H9 (cell line): ENCODE measurements at regions not wholly inside any gene's neighbourhood (a gene's known extent, or its start where the extent isn't known, plus 50 kb on each side); places are given as distances from the start of the nearest gene placed in this dataset.

Source experiments
- DNase-seq: peaks from one replicate; pipeline ENCODE4 v3.0.0-alpha.2; 2017
- H2AFZ ChIP-seq: one replicate; pipeline ENCODE4 v1.6.1; 2013; ENCODE audit warnings: mild to moderate bottlenecking, low read length, control low read depth, moderate library complexity
- H2AK5ac ChIP-seq: 2 replicates; pipeline ENCODE4 v1.6.1; 2013; ENCODE audit warnings: low read length, control low read depth, mixed read lengths; ENCODE audit not compliant: insufficient read length
- H2BK120ac ChIP-seq: one replicate; pipeline ENCODE4 v1.6.1; 2013; ENCODE audit warnings: low read depth, mild to moderate bottlenecking, low read length, control low read depth, inconsistent platforms; ENCODE audit not compliant: poor library complexity, severe bottlenecking
- H2BK12ac ChIP-seq: 2 replicates; pipeline ENCODE4 v1.6.1; 2013; ENCODE audit warnings: low read length, control low read depth, mixed read lengths, low read depth; ENCODE audit not compliant: insufficient read length
- H2BK15ac ChIP-seq: 2 replicates; pipeline ENCODE4 v1.6.1; 2013; ENCODE audit warnings: low read depth, low read length, control low read depth
- H2BK20ac ChIP-seq: one replicate; pipeline ENCODE4 v1.6.1; 2013; ENCODE audit warnings: low read depth, mild to moderate bottlenecking, low read length, control low read depth, inconsistent platforms; ENCODE audit not compliant: poor library complexity, severe bottlenecking
- H2BK5ac ChIP-seq: 2 replicates; pipeline ENCODE4 v1.6.1; 2013; ENCODE audit warnings: low read length, control low read depth, mixed read lengths; ENCODE audit not compliant: insufficient read length
- H3K14ac ChIP-seq: 2 replicates; pipeline ENCODE4 v1.6.1; 2013; ENCODE audit warnings: low read length, control low read depth; ENCODE audit not compliant: insufficient read depth
- H3K18ac ChIP-seq: 2 replicates; pipeline ENCODE4 v1.6.1; 2013; ENCODE audit warnings: low read depth, mild to moderate bottlenecking, mixed read lengths, low read length, control low read depth; ENCODE audit not compliant: insufficient read length
- H3K23ac ChIP-seq: 2 replicates; pipeline ENCODE4 v1.6.1; 2013; ENCODE audit warnings: low read length, control low read depth, mixed read lengths, low read depth; ENCODE audit not compliant: insufficient read length
- H3K23me2 ChIP-seq: 2 replicates; pipeline ENCODE4 v1.6.1; 2013; ENCODE audit warnings: low read depth, mild to moderate bottlenecking, mixed read lengths, low read length, control low read depth; ENCODE audit not compliant: insufficient read length, poor library complexity, severe bottlenecking
- H3K27ac ChIP-seq: 2 replicates; pipeline ENCODE4 v1.5.1; 2013; ENCODE audit warnings: low read length, control low read depth, mixed read lengths, low read depth; ENCODE audit not compliant: insufficient read length
- H3K27me3 ChIP-seq: 2 replicates; pipeline ENCODE4 v1.6.1; 2013; ENCODE audit warnings: low read length, control low read depth, inconsistent platforms; ENCODE audit not compliant: insufficient read depth
- H3K4ac ChIP-seq: 2 replicates; pipeline ENCODE4 v1.6.1; 2013; ENCODE audit warnings: low read depth, mild to moderate bottlenecking, control low read depth, inconsistent platforms, low read length, moderate library complexity
- H3K4me1 ChIP-seq: 2 replicates; pipeline ENCODE4 v1.6.1; 2013; ENCODE audit warnings: low read length, control low read depth, inconsistent platforms; ENCODE audit not compliant: insufficient read depth
- H3K4me2 ChIP-seq: 2 replicates; pipeline ENCODE4 v1.6.1; 2013; ENCODE audit warnings: low read length, control low read depth, mixed read lengths; ENCODE audit not compliant: insufficient read length, insufficient read depth
- H3K56ac ChIP-seq: 2 replicates; pipeline ENCODE4 v1.6.1; 2013; ENCODE audit warnings: low read depth, mild to moderate bottlenecking, mixed read lengths, low read length, control low read depth; ENCODE audit not compliant: insufficient read length
- H3K79me1 ChIP-seq: 2 replicates; pipeline ENCODE4 v1.6.1; 2013; ENCODE audit warnings: low read depth, mild to moderate bottlenecking, moderate library complexity, low read length, control low read depth, inconsistent platforms; ENCODE audit not compliant: insufficient read depth, poor library complexity, severe bottlenecking
- H3K79me2 ChIP-seq: 2 replicates; pipeline ENCODE4 v1.6.1; 2013; ENCODE audit warnings: low read length, control low read depth, inconsistent platforms; ENCODE audit not compliant: insufficient read depth
- H3K9ac ChIP-seq: 2 replicates; pipeline ENCODE4 v1.6.1; 2013; ENCODE audit warnings: low read length, control low read depth, mixed read lengths; ENCODE audit not compliant: insufficient read length; ENCODE audit errors: extremely low read depth
- H3K9me3 ChIP-seq: one replicate; pipeline ENCODE4 v1.6.1; 2013; ENCODE audit warnings: low read depth, low read length, inconsistent platforms; ENCODE audit not compliant: control insufficient read depth
- H3T11ph ChIP-seq: one replicate; pipeline ENCODE4 v1.6.1; 2013; ENCODE audit warnings: mild to moderate bottlenecking, low read length, control low read depth, inconsistent platforms
- H4K20me1 ChIP-seq: one replicate; pipeline ENCODE4 v1.6.1; 2013; ENCODE audit not compliant: control insufficient read depth, insufficient read length, insufficient read depth
- H4K5ac ChIP-seq: 2 replicates; pipeline ENCODE4 v1.6.1; 2013; ENCODE audit warnings: low read depth, mild to moderate bottlenecking, mixed read lengths, low read length, control low read depth; ENCODE audit not compliant: insufficient read length
- H4K8ac ChIP-seq: replicated peaks from 2 replicates; pipeline ENCODE4 v1.6.1; 2013; ENCODE audit warnings: low read length, control low read depth, mixed read lengths, low read depth; ENCODE audit not compliant: insufficient read length
- H4K91ac ChIP-seq: 2 replicates; pipeline ENCODE4 v1.6.1; 2013; ENCODE audit warnings: low read depth, mild to moderate bottlenecking, moderate library complexity, mixed read lengths, low read length, control low read depth; ENCODE audit not compliant: insufficient read length
- H3K27ac Mint-ChIP-seq, 3 experiments: 2 replicates in 2 of 3; 3 replicates in 1 of 3; pipeline ENCODE4 v1.8.0; 2020 to 2021; ENCODE audit warnings: mixed read lengths in 3 of 3, mild to moderate bottlenecking in 1 of 3, moderate library complexity in 1 of 3
- H3K27me3 Mint-ChIP-seq: 2 replicates; pipeline ENCODE4 v1.8.0; 2021; ENCODE audit warnings: low read depth, mild to moderate bottlenecking, moderate library complexity, mixed read lengths
- H3K36me3 Mint-ChIP-seq, 3 experiments: 2 replicates in 2 of 3; 3 replicates in 1 of 3; pipeline ENCODE4 v1.8.0; 2020 to 2021; ENCODE audit warnings: low read depth in 3 of 3, mixed read lengths in 3 of 3; ENCODE audit not compliant: insufficient read depth in 1 of 3
- H3K4me1 Mint-ChIP-seq, 2 experiments: 2 replicates each; pipeline ENCODE4 v1.8.0; 2020; ENCODE audit warnings: mixed read lengths in 2 of 2
- H3K4me3 Mint-ChIP-seq, 2 experiments: 2 replicates in 1 of 2; 3 replicates in 1 of 2; pipeline ENCODE4 v1.8.0; 2020 to 2021; ENCODE audit warnings: mild to moderate bottlenecking in 2 of 2, mixed read lengths in 2 of 2, moderate library complexity in 1 of 2
- H3K9me3 Mint-ChIP-seq, 2 experiments: 2 replicates in 1 of 2; 3 replicates in 1 of 2; pipeline ENCODE4 v1.8.0; 2020; ENCODE audit warnings: mild to moderate bottlenecking in 2 of 2, mixed read lengths in 2 of 2, moderate library complexity in 1 of 2
- WGBS: extraction: QIAGEN DNeasy Blood & Tissue Kit; methylation state at CpG from one replicate; pipeline ENCODE4 v1.1.7; 2013; ENCODE audit warnings: missing lambda C conversion rate, low lambda C conversion rate, mixed read lengths; ENCODE audit not compliant: insufficient read length; ENCODE audit errors: extremely low coverage; 5-methylcytosine and 5-hydroxymethylcytosine counted together
- TF ChIP-seq, protein P1 (sequence below): fragments of 200-600 bp; sonication (generic); conservative IDR thresholded peaks from 3 replicates; pipeline ENCODE4 v1.8.0; 2021; ENCODE audit warnings: antibody characterized with exemption, mild to moderate bottlenecking

DNA sequence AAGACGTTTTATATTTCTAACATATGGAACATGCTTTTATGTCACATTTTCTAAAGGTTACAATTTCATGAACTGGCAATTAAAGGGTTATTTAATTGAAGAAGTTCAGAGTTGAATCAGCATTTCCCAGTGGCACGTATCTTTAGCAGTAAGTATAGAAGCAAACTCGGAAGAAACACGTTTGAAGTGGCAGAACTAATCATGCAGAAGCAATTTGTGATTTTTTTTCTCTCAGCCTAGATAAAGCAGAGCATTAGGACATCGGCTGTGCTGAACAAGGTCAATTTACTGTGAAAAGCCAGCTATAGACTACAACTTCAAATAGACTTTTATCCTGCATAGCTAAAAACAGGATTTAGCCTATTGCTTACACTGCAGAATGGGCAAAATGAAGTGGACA lies 104.7 kb downstream of the ISL1 start:
- no CpG with 5 or more reads among the region's 5 CpGs for WGBS
- Histone ChIP-seq H3K4ac (no peak overlapping the region), H3K56ac (no peak overlapping the region), H4K20me1 (no peaks in the 10 kb centered on the region), H4K91ac (no peak overlapping the region), H3K4me2 (no peak overlapping the region), H2AK5ac (no peak overlapping the region), H3K18ac (no peak overlapping the region), H2BK120ac (no peak overlapping the region), H2BK20ac (no peak overlapping the region), H4K5ac (no peak overlapping the region), H3K4me1 (no peaks in the 10 kb centered on the region), H3K27me3 (no peaks in the 10 kb centered on the region), H2BK5ac (no peak overlapping the region), H3T11ph (no peak overlapping the region), H3K23me2 (no peaks in the 10 kb centered on the region), H3K23ac (no peak overlapping the region), H2BK12ac (no peak overlapping the region), H2BK15ac (no peak overlapping the region), H3K79me2 (no peaks in the 10 kb centered on the region), H3K79me1 (no peaks in the 10 kb centered on the region), H3K9ac (no peak overlapping the region), H3K27ac (no peak overlapping the region), H2AFZ (no peak overlapping the region), H3K9me3 (no peaks in the 10 kb centered on the region), H4K8ac (no peak overlapping the region), H3K14ac (no peak overlapping the region)
- no peak overlapping the region for H3K27ac Mint-ChIP-seq
- H3K4me3 Mint-ChIP-seq = no peak overlapping the region
- TF ChIP-seq, protein P1, sequence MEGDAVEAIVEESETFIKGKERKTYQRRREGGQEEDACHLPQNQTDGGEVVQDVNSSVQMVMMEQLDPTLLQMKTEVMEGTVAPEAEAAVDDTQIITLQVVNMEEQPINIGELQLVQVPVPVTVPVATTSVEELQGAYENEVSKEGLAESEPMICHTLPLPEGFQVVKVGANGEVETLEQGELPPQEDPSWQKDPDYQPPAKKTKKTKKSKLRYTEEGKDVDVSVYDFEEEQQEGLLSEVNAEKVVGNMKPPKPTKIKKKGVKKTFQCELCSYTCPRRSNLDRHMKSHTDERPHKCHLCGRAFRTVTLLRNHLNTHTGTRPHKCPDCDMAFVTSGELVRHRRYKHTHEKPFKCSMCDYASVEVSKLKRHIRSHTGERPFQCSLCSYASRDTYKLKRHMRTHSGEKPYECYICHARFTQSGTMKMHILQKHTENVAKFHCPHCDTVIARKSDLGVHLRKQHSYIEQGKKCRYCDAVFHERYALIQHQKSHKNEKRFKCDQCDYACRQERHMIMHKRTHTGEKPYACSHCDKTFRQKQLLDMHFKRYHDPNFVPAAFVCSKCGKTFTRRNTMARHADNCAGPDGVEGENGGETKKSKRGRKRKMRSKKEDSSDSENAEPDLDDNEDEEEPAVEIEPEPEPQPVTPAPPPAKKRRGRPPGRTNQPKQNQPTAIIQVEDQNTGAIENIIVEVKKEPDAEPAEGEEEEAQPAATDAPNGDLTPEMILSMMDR = no peak
- no peak for DNase-seq
- no peaks in the 10 kb centered on the region for H3K36me3 Mint-ChIP-seq
- no peaks in the 10 kb centered on the region for H3K9me3 Mint-ChIP-seq
- H3K4me1 Mint-ChIP-seq = peaks cover 0 to 5% of the 10 kb centered on the region in 2 experiments; a peak in 1 of 4 replicates
- H3K27me3 Mint-ChIP-seq = no peaks in the 10 kb centered on the region
